Stimulated activated CD4-positive, alpha-beta T cell treated with anti-CD3 and anti-CD28 coated beads, Interleukin-2, amount 100 ng/mL, for 48 hours (primary cell): ENCODE measurements at regions not wholly inside any gene's neighbourhood (a gene's known extent, or its start where the extent isn't known, plus 50 kb on each side); places are given as distances from the start of the nearest gene placed in this dataset.
A peak's percentile ranks its signal among the peaks of the same experiment; 100 is the strongest.
"Not testable (repeated sequence)": the region's sequence is repeated elsewhere in the genome, so short reads cannot be mapped to it uniquely, and the experiment has no call there.

Experiments used
- DNase-seq, 2 donors: peaks; one replicate each; pipeline ENCODE4 v3.0.0-alpha.2; 2020

- no peak for DNase-seq
These were observed 208.7 kb downstream of the LMX1A start for GRCh38 chr1:165147799-165148198.

- DNase-seq = peak; percentile 27 to 35
These were observed 211.6 kb downstream of the LMX1A start for GRCh38 chr1:165144757-165145397.

- DNase-seq = peak; percentile 17 to 36
These were observed 213.0 kb downstream of the LMX1A start for GRCh38 chr1:165143437-165144065.

GRCh38 chr1:165138960-165139359, 217.6 kb downstream of the LMX1A start:
- no peak for DNase-seq

- no peak for DNase-seq
These were observed 218.8 kb downstream of the LMX1A start for GRCh38 chr1:165137551-165138316.

GRCh38 chr1:165134431-165134830, 222.1 kb downstream of the LMX1A start:
- DNase-seq = no peak

- peak; percentile 0 to 16 for DNase-seq
These were observed 226.8 kb downstream of the LMX1A start for GRCh38 chr1:165129568-165130164.

GRCh38 chr1:165124772-165125171, 231.7 kb downstream of the LMX1A start:
- no peak for DNase-seq

- DNase-seq = no peak
These were observed 237.4 kb downstream of the LMX1A start for GRCh38 chr1:165119086-165119485.

GRCh38 chr1:165117482-165117881, 239.0 kb downstream of the LMX1A start:
- no peak for DNase-seq

GRCh38 chr1:165116732-165117131, 239.8 kb downstream of the LMX1A start:
- DNase-seq = no peak

GRCh38 chr1:165116171-165116570, 240.3 kb downstream of the LMX1A start:
- DNase-seq = no peak

GRCh38 chr1:165114889-165115285, 241.6 kb downstream of the LMX1A start:
- no peak for DNase-seq

GRCh38 chr1:165114022-165114888, 242.3 kb downstream of the LMX1A start:
- peak; percentile 14 to 19 for DNase-seq

- DNase-seq = no peak
These were observed 244.3 kb downstream of the LMX1A start for GRCh38 chr1:165112260-165112659.

GRCh38 chr1:165109013-165109412, 247.5 kb downstream of the LMX1A start:
- no peak for DNase-seq

- not testable (repeated sequence) for DNase-seq
These were observed 263.9 kb downstream of the LMX1A start for GRCh38 chr1:165092542-165093162.

GRCh38 chr1:165080253-165080896, 276.1 kb downstream of the LMX1A start:
- DNase-seq = no peak

- DNase-seq = no peak
These were observed 278.1 kb downstream of the LMX1A start for GRCh38 chr1:165078391-165078790.

GRCh38 chr1:165075725-165076370, 280.7 kb downstream of the LMX1A start:
- DNase-seq = no peak
